ENCODE measurements at regions not wholly inside any gene's neighbourhood (a gene's known extent, or its start where the extent isn't known, plus 50 kb on each side); places are given as distances from the start of the nearest gene placed in this dataset.

DNA sequence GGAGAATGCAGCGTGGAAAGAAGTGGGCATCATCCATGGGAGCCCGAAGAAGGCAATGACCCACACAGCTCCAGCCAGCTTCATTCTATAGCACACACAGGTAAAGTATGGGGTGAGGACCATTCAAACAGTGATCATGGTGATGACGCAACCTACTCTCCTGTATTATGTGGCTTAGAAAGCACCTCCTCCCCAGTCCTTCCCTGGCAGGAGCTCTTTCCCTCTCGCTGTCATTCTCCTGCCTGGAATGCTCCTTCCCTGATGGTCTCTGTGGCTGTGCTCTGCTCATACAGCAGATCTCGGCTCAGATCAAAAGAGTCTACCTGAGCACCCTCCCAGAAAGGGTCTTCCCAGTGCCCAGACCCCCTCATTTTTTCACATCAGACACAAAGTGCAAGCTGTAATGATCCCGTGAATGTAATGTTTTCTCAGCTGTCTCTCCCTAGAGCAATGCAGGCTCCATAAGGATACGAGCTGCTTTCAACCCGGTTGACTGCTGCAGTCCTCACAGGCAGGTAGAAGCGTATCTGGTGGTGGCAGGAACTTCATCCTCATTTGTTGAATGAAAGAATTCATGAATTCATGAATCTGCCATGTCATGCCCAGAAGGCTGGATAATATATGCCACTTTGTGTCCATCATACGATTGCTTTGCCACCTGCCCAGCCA is 248.8 kb downstream of the HS3ST3A1 start:
- DNase-seq, result no peak

DNA sequence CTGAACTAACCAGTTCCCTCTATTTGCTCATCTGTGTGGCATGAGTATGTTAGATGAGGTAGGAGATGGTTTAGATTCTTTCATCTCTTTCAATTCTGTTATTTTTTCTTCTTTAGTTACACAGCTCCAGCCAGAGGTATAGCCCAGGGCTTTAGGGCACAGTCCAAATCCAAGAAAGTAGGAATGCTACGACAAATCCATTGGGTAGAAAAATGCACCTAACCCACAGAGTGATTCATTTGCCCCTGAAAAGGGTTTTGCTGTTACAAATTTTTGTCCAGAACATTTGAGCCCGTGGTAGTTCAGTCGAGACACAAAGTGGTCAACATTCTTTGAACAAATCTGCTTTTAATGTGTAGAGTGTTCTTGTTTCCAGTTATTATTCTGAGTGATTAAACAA is 250.7 kb downstream of the HS3ST3A1 start:
- DNase-seq, result no peak

- no peak for DNase-seq
These were observed 251.3 kb downstream of the HS3ST3A1 start for GRCh38 chr17:13350466-13350865.

DNA sequence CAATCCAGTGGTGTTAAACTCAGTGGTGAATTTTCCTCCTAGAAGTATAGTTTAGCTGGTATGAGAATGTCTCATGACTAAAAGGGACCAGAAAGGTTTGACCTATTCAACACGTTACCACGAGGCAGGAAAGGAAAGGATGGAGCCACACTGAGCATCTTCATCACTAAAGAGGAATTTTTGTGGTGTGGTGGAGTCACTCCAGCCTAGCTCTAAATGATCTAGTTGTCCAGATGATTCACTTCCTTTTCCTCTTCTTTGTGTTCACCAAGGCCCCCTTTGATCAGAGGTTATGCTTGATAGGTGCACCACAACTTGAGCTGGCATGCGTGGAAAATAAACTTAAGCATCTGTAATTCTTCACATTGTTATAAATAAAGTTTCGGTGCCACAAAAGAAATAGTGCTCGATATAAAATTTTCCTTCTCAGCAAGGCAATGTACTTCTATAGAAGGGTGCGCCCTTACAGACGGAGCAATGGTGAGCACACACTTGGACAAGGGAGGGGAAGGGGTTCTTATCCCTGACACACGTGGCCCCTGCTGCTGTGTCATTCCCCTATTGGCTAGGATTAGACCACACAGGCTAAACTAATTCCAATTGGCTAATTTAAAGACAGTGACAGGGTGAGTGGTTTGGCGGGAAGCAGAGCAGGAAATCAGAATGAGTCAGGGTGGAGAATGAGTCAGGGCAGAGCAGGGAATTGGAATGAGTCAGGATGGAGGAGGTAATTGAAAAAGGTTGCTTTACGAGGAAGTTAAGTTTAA is 254.6 kb downstream of the HS3ST3A1 start:
- DNase-seq, result peak; percentile 1

DNA sequence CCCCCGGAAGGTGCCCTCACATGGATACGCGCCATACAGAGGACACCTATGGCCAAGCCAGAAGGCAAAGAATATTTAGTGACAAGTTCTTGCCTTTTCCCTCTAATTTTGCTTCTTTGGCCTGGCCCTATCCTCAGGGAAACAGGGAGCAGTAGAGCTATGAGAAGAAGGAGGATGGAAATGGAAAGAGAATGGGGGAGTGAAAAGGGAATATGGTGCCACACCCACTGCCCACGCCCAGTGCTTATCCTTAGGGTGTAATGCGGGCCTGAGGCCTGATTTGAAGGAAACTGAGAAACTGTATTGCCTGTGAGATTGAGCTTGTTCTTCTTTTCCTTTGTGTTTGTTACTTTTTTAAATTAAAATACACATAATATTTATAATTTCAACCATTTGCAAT is 255.1 kb downstream of the HS3ST3A1 start:
- no peak for DNase-seq

DNA sequence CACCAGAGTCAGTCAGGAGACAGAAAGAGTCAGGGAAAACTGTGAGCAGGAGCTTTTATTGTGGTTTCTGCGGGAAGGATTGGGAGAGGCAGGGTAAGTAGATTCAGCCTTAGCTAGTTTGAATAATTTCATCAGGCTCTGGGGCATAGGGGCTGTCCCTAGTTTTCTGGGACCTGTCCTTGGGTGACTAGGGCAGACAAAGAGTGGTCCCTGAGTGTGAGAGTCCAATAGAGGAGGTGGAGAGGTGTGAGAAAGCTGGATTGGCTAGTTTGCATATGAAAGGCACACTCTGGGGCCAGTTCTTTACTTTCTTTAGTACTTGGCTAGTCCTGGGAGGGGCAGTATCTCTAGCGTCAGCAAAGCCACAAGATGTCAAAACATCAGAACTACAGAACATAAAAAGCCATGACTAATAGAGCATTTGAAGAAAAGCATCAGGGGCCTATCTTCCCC is 255.6 kb downstream of the HS3ST3A1 start:
- DNase-seq, result no peak

GRCh38 chr17:13338421-13338820 is 263.3 kb downstream of the HS3ST3A1 start:
- no peak for DNase-seq

- peak; percentile 20 for DNase-seq
These were observed 263.8 kb downstream of the HS3ST3A1 start for GRCh38 chr17:13337864-13338371.

DNA sequence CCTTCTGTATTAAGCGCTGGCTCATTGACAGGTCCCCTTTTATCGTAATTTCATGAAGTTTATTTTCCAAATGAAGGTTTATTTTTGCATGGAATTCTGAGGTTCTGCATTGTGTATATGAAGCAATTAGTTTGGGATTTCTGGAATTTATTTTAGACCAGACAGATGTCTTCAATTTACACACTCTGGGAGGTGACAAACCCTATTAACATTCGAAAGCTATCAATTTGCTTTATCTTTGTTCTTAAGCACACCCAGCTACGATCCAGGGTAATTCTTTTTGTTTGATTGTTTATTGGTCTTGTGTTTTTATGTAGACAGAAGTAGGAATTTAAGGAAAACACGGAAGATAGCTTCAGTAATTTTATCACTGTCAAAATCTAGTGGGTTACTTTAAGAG is 264.6 kb downstream of the HS3ST3A1 start:
- DNase-seq, result no peak

GRCh38 chr17:13334374-13334773 is 267.4 kb downstream of the HS3ST3A1 start:
- no peak for DNase-seq

- DNase-seq, result no peak
These were observed 268.1 kb downstream of the HS3ST3A1 start for GRCh38 chr17:13333661-13334060.

- no peak for DNase-seq
These were observed 269.5 kb downstream of the HS3ST3A1 start for GRCh38 chr17:13332207-13332606.

- no peak for DNase-seq
These were observed 272.3 kb downstream of the HS3ST3A1 start for GRCh38 chr17:13329421-13329820.

GRCh38 chr17:13323990-13324389 is 277.7 kb downstream of the HS3ST3A1 start:
- no peak for DNase-seq

DNA sequence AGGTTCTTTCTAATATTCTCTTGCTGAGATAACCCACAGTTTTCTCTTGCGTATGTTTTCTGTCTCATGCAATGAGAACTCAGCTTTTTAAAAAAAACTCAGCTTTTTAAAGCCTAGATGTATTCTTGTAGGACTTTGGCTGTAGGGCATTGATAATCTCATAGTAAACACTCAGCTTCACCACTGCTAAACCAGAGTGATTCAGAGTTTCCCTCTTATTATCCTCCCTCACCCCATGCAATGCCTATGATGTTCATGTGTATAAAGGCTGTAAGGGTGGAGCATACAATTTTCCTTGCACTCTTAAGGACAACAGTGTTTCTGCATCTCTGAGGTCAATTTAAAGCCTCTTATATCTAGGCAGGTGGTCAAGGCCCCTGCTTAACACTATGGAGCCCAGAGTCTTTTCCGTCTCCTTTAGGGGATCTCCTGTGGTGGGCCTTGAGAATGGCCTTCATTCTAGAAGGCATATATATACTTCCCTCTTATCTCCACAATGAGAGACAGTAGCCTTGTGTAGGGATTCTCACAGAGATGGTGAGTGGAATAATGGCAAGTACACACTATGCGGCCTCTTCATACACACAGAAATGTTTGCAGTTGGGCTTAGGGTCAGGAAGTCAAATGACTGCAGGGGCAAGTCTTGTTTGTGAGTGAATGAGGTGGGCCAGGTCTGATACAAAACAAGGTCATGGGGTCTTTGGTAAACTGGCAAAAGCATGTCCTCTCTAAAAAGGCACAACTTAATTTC is 279.6 kb downstream of the HS3ST3A1 start:
- DNase-seq, result no peak

DNA sequence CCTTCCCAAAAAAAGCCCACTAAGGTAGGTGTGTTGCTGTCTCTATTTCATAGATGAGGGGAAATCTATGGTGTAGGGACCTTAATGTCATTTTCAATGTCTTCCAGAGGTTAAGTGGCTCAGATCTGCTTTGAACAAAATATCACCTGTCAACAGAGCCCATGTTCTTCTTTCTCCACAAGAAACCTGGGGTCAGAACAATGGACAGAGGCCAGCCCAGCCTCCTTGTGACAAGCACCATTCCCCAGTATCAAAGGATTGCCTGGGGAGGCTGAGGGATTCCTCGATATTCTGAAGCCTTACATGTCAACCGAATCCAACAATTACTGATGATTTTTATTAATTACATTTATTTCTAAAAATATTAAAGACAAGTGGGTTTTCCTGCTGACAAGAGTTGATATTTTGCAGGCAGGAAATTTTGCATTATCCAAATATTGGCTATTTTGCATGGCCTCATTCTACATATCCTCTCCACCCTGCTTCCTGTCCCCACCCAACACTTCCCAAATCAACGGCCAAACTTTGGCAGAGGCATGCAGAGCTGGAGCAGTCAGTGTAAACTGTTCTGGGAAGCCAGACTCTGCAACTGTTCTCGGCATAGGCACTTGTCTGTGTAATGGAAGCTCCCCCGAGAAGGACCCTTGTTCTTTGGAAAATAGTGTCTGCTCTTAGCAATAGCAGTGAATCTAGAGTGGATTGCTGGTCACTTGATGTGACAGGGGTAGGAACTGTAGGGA is 281.5 kb downstream of the HS3ST3A1 start:
- no peak for DNase-seq

- DNase-seq, result no peak
These were observed 285.1 kb downstream of the HS3ST3A1 start for GRCh38 chr17:13316657-13317056.

- DNase-seq, result no peak
These were observed 290.4 kb downstream of the HS3ST3A1 start for GRCh38 chr17:13311306-13311705.

DNA sequence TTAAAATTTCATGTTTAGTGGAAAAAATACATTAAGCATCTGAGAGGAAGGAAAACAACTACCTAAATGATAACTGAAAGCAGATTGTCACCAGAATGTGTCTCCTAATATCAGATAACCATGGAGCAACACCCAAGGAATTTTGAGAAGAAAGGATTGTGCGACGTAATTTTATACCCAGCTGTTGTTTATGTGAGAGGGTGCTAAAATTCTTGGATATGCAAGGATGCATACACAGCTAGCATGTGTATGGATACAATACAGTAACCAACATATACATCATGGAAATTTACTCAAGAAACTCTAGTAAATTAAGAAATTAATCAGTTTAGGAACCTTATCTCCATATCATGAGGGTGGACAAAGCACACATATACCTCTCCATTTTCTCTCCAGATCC is 290.9 kb downstream of the HS3ST3A1 start:
- DNase-seq, result no peak

DNA sequence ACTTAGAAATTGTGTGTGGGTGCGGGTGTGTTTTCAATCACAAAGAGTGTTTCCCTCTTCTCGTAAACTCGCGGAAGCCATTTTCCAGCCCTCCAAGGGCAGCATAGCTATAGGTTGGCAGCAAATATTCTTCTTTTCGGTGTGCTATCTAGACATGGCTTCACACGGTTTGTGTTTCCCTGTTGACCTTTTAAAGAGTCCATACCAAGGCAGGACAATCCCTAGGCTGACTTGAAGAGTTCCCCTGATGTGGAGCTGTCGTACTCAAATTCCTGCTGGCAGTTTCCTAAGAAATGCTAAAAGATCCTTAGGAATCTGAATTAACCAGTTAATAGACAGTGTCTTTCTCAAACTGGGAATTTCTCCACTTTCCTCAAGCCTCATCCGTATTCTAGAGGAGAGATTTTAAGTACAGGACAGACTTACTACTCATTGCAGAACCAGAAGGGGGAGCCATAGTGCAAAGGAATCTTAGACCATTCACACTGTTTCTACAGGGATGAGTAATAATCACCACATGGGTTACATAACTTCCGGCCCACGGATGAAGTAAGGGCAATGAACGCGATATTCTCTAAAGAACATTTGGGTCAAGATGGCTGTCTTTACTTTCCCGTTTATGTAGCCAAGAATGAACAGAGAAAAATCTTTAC is 288.6 kb upstream of the ELAC2 start:
- peak; percentile 33 for DNase-seq

GRCh38 chr17:13302983-13303382 is 285.2 kb upstream of the ELAC2 start:
- DNase-seq, result no peak

GRCh38 chr17:13302419-13302818 is 284.6 kb upstream of the ELAC2 start:
- no peak for DNase-seq
